ENCODE measurements at regions not wholly inside any gene's neighbourhood (a gene's known extent, or its start where the extent isn't known, plus 50 kb on each side); places are given as distances from the start of the nearest gene placed in this dataset.

DNA sequence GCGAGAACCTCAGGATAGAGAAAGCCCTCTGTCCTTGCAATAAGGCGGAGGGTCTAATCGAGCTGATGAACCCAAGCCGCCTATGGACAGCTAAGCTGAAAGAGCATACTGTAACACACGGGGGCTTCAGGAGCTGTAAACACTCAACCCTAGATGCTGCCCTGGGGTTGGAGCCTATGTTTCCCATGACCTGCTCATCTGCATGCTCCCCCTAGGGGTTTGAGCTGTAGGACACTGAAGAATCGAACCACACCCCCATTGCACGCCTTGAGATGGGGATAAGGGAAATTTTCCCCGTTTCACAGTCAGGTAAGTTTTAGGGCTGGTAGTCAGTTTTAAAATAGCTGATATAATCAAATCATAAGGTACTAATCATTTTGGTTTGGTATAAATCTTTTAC lies 675.6 kb upstream of the CDH8 start:
- FAIRE-seq: no peak
- H3K9ac ChIP-seq (ENCODE audit: control insufficient read depth, extremely low read depth, insufficient read depth, low read length): no peak overlapping the region
- dilution Hi-C loops (cut with MboI; ENCODE audit: extremely low pct_ligation_motif_present, low sequenced_read_pairs): no loop called here
- no peaks in the 10 kb centered on the region for H4K20me1 ChIP-seq (ENCODE audit: control insufficient read depth, extremely low read depth, insufficient read depth, low read length)
- no peak for DNase-seq (ENCODE audit: low read depth, low spot score)
- H3K9me3 ChIP-seq (ENCODE audit: control insufficient read depth, low read depth, low read length): no peaks in the 10 kb centered on the region
- H3K4me3 ChIP-seq (ENCODE audit: control insufficient read depth in 2 of 3, extremely low read depth in 1 of 3, insufficient read depth in 2 of 3, low read depth in 1 of 3, low read length in 3 of 3): no peak overlapping the region
- no peaks in the 10 kb centered on the region for H3K79me2 ChIP-seq (ENCODE audit: control insufficient read depth, insufficient read depth, low read length)
- no peak overlapping the region for H3K4me2 ChIP-seq (ENCODE audit: control insufficient read depth, extremely low read depth, insufficient read depth, low read depth, low read length)
- H3K27ac ChIP-seq (ENCODE audit: control insufficient read depth, insufficient read depth, low read length): no peak overlapping the region
- H2AFZ ChIP-seq (ENCODE audit: control insufficient read depth, low read length): no peak overlapping the region
- TF ChIP-seq, protein P1, sequence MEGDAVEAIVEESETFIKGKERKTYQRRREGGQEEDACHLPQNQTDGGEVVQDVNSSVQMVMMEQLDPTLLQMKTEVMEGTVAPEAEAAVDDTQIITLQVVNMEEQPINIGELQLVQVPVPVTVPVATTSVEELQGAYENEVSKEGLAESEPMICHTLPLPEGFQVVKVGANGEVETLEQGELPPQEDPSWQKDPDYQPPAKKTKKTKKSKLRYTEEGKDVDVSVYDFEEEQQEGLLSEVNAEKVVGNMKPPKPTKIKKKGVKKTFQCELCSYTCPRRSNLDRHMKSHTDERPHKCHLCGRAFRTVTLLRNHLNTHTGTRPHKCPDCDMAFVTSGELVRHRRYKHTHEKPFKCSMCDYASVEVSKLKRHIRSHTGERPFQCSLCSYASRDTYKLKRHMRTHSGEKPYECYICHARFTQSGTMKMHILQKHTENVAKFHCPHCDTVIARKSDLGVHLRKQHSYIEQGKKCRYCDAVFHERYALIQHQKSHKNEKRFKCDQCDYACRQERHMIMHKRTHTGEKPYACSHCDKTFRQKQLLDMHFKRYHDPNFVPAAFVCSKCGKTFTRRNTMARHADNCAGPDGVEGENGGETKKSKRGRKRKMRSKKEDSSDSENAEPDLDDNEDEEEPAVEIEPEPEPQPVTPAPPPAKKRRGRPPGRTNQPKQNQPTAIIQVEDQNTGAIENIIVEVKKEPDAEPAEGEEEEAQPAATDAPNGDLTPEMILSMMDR (optimal IDR thresholded peaks at IDR 0.05 in 1 of 3, IDR thresholded peaks at IDR 0.05 in 1 of 3, conservative IDR thresholded peaks at IDR 0.05 in 1 of 3; ENCODE audit: extremely low read depth in 1 of 3, insufficient read depth in 2 of 3, low read length in 3 of 3): no peak
- no peak for TF ChIP-seq EZH2 (IDR thresholded peaks at IDR 0.05; ENCODE audit: low read length)
- no peaks in the 10 kb centered on the region for H3K9me1 ChIP-seq (ENCODE audit: control insufficient read depth, extremely low read depth, insufficient read depth, low read length)
- H3K27me3 ChIP-seq (ENCODE audit: control insufficient read depth, extremely low read depth, insufficient read depth, low read length): no peaks in the 10 kb centered on the region
- no peaks in the 10 kb centered on the region for H3K36me3 ChIP-seq (ENCODE audit: control insufficient read depth in 2 of 2, extremely low read depth in 1 of 2, insufficient read depth in 2 of 2, low read length in 2 of 2)
- H3K4me1 ChIP-seq (ENCODE audit: control insufficient read depth, extremely low read depth, insufficient read depth, low read length): no peaks in the 10 kb centered on the region

DNA sequence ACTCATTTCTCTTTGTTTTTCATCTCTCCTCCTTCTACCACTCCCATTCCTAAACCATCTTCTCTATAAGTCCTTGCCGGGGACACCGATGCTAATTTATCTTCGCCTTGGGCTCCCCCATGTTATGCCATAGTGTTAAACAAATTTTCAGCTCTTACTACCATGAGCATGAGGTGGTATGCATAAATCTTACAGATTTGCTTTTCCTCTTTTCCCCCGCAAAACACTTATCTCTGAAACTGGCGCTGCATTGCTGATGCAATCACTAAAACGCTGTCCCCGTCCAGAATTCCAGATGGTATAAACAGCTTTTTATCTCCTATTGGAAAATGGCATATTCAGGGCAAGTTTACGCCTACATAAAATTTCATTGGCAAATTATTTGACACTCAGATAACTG lies 673.6 kb upstream of the CDH8 start:
- H3K4me1 ChIP-seq (ENCODE audit: control insufficient read depth, extremely low read depth, insufficient read depth, low read length): no peaks in the 10 kb centered on the region
- no peaks in the 10 kb centered on the region for H4K20me1 ChIP-seq (ENCODE audit: control insufficient read depth, extremely low read depth, insufficient read depth, low read length)
- dilution Hi-C loops (cut with MboI; ENCODE audit: extremely low pct_ligation_motif_present, low sequenced_read_pairs): no loop called here
- no peak overlapping the region for H3K4me2 ChIP-seq (ENCODE audit: control insufficient read depth, extremely low read depth, insufficient read depth, low read depth, low read length)
- no peak overlapping the region for H3K27ac ChIP-seq (ENCODE audit: control insufficient read depth, insufficient read depth, low read length)
- no peaks in the 10 kb centered on the region for H3K36me3 ChIP-seq (ENCODE audit: control insufficient read depth in 2 of 2, extremely low read depth in 1 of 2, insufficient read depth in 2 of 2, low read length in 2 of 2)
- no peaks in the 10 kb centered on the region for H3K79me2 ChIP-seq (ENCODE audit: control insufficient read depth, insufficient read depth, low read length)
- H3K4me3 ChIP-seq (ENCODE audit: control insufficient read depth in 2 of 3, extremely low read depth in 1 of 3, insufficient read depth in 2 of 3, low read depth in 1 of 3, low read length in 3 of 3): no peak overlapping the region
- no peaks in the 10 kb centered on the region for H3K27me3 ChIP-seq (ENCODE audit: control insufficient read depth, extremely low read depth, insufficient read depth, low read length)
- DNase-seq (ENCODE audit: low read depth, low spot score): no peak
- no peak for FAIRE-seq
- no peaks in the 10 kb centered on the region for H3K9me1 ChIP-seq (ENCODE audit: control insufficient read depth, extremely low read depth, insufficient read depth, low read length)
- TF ChIP-seq, protein P1 (optimal IDR thresholded peaks at IDR 0.05 in 1 of 3, IDR thresholded peaks at IDR 0.05 in 1 of 3, conservative IDR thresholded peaks at IDR 0.05 in 1 of 3; ENCODE audit: extremely low read depth in 1 of 3, insufficient read depth in 2 of 3, low read length in 3 of 3): no peak
- no peak for TF ChIP-seq EZH2 (IDR thresholded peaks at IDR 0.05; ENCODE audit: low read length)
- H3K9ac ChIP-seq (ENCODE audit: control insufficient read depth, extremely low read depth, insufficient read depth, low read length): no peak overlapping the region
- H3K9me3 ChIP-seq (ENCODE audit: control insufficient read depth, low read depth, low read length): no peaks in the 10 kb centered on the region
- no peak overlapping the region for H2AFZ ChIP-seq (ENCODE audit: control insufficient read depth, low read length)

Data from keratinocyte (primary cell).